ENCODE measurements at regions not wholly inside any gene's neighbourhood (a gene's known extent, or its start where the extent isn't known, plus 50 kb on each side); places are given as distances from the start of the nearest gene placed in this dataset.

DNA sequence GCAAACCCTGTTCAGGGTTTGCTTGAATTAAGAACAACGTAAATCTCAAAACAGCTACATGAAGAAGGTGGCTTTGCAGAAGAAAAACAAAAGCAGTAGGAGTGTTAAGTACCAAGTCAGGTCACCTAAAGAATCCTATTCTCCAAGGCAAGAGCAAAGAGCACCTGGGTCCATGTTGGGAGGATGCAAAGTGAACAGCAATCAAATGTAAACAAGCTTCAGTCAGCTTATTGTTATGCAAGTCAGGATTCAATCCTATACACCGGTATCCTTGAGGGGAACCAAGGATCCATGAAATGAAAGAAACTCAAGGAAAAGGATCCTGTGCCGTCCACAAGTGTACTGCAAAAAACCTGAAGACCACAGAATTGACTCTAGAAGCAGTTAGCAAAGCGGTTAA lies 261.0 kb upstream of the DDX18 start:
- Histone ChIP-seq H3K79me2 (ENCODE audit: insufficient read depth, low read length) (no peaks in the 10 kb centered on the region), H3K4me1 (ENCODE audit: insufficient read depth, low read length) (no peaks in the 10 kb centered on the region), H3K9ac (ENCODE audit: low read length) (no peak overlapping the region), H3K36me3 (ENCODE audit: insufficient read depth, low read length) (no peaks in the 10 kb centered on the region), H3K4me3 (ENCODE audit: insufficient read depth, low read depth, low read length) (no peak overlapping the region), H3K4me2 (ENCODE audit: low read length) (no peak overlapping the region), H2AFZ (ENCODE audit: low read depth, low read length) (no peak overlapping the region), H3K27me3 (ENCODE audit: insufficient read depth, low read length) (no peaks in the 10 kb centered on the region), H3K9me3 (ENCODE audit: insufficient read depth, low read depth, low read length) (no peaks in the 10 kb centered on the region), H3K27ac (ENCODE audit: low read depth, low read length) (no peak overlapping the region), H4K20me1 (ENCODE audit: insufficient read depth, low read length) (no peaks in the 10 kb centered on the region)
- H3K27me3 Mint-ChIP-seq (ENCODE audit: low read depth, unreplicated experiment): peaks cover 2% of the 10 kb centered on the region
- TF ChIP-seq EZH2 (IDR thresholded peaks at IDR 0.05; ENCODE audit: insufficient read depth, low read length): no peak
- TF ChIP-seq, protein P1, sequence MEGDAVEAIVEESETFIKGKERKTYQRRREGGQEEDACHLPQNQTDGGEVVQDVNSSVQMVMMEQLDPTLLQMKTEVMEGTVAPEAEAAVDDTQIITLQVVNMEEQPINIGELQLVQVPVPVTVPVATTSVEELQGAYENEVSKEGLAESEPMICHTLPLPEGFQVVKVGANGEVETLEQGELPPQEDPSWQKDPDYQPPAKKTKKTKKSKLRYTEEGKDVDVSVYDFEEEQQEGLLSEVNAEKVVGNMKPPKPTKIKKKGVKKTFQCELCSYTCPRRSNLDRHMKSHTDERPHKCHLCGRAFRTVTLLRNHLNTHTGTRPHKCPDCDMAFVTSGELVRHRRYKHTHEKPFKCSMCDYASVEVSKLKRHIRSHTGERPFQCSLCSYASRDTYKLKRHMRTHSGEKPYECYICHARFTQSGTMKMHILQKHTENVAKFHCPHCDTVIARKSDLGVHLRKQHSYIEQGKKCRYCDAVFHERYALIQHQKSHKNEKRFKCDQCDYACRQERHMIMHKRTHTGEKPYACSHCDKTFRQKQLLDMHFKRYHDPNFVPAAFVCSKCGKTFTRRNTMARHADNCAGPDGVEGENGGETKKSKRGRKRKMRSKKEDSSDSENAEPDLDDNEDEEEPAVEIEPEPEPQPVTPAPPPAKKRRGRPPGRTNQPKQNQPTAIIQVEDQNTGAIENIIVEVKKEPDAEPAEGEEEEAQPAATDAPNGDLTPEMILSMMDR (IDR thresholded peaks at IDR 0.05; ENCODE audit: insufficient read depth, low read depth, low read length): no peak
- FAIRE-seq (no peak), DNase-seq (ENCODE audit: low read depth) (no peak)
- H3K36me3 Mint-ChIP-seq (ENCODE audit: low read depth, unreplicated experiment): no peaks in the 10 kb centered on the region
- no peaks in the 10 kb centered on the region for H3K9me3 Mint-ChIP-seq (ENCODE audit: unreplicated experiment)
- peaks cover 1% of the 10 kb centered on the region for H3K4me1 Mint-ChIP-seq (ENCODE audit: low read depth, unreplicated experiment)
- H3K4me3 Mint-ChIP-seq (ENCODE audit: unreplicated experiment): no peak overlapping the region
- no peak overlapping the region for H3K27ac Mint-ChIP-seq (ENCODE audit: unreplicated experiment)

DNA sequence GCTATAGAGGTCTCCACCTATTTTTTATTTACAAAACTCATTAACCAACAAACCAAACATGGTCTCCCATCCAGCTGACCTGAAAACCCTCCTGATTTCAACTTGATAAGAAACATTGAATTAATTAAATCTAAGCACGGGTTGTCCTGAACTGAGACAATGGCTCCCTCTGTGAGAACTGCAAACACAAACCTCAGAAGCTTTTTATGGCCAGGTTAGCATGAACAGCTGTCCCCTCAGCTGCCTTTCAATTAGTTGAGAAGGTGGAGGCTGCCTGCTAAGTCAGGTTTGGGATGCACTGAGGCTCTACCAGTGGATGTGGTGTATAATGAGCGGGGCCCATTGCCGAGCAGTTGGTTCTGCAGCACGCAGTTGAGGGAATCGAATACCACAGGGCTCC lies 258.5 kb upstream of the DDX18 start:
- H3K36me3 Mint-ChIP-seq (ENCODE audit: low read depth, unreplicated experiment): no peaks in the 10 kb centered on the region
- H3K9ac ChIP-seq (ENCODE audit: low read length): no peak overlapping the region
- no peaks in the 10 kb centered on the region for H4K20me1 ChIP-seq (ENCODE audit: insufficient read depth, low read length)
- DNase-seq (ENCODE audit: low read depth) (no peak), FAIRE-seq (no peak)
- H3K79me2 ChIP-seq (ENCODE audit: insufficient read depth, low read length): no peaks in the 10 kb centered on the region
- H3K27ac ChIP-seq (ENCODE audit: low read depth, low read length): no peak overlapping the region
- H3K27me3 ChIP-seq (ENCODE audit: insufficient read depth, low read length): no peaks in the 10 kb centered on the region
- no peak overlapping the region for H3K4me3 Mint-ChIP-seq (ENCODE audit: unreplicated experiment)
- H3K4me2 ChIP-seq (ENCODE audit: low read length): no peak overlapping the region
- no peak overlapping the region for H3K4me3 ChIP-seq (ENCODE audit: insufficient read depth, low read depth, low read length)
- H3K4me1 Mint-ChIP-seq (ENCODE audit: low read depth, unreplicated experiment): peaks cover 1% of the 10 kb centered on the region
- no peaks in the 10 kb centered on the region for H3K9me3 ChIP-seq (ENCODE audit: insufficient read depth, low read depth, low read length)
- H3K27ac Mint-ChIP-seq (ENCODE audit: unreplicated experiment): no peak overlapping the region
- no peaks in the 10 kb centered on the region for H3K36me3 ChIP-seq (ENCODE audit: insufficient read depth, low read length)
- H3K9me3 Mint-ChIP-seq (ENCODE audit: unreplicated experiment): no peaks in the 10 kb centered on the region
- H3K27me3 Mint-ChIP-seq (ENCODE audit: low read depth, unreplicated experiment): peaks cover 4% of the 10 kb centered on the region
- H3K4me1 ChIP-seq (ENCODE audit: insufficient read depth, low read length): no peaks in the 10 kb centered on the region
- no peak overlapping the region for H2AFZ ChIP-seq (ENCODE audit: low read depth, low read length)
- TF ChIP-seq, protein P1 (IDR thresholded peaks at IDR 0.05; ENCODE audit: insufficient read depth, low read depth, low read length): no peak
- TF ChIP-seq EZH2 (IDR thresholded peaks at IDR 0.05; ENCODE audit: insufficient read depth, low read length): no peak

DNA sequence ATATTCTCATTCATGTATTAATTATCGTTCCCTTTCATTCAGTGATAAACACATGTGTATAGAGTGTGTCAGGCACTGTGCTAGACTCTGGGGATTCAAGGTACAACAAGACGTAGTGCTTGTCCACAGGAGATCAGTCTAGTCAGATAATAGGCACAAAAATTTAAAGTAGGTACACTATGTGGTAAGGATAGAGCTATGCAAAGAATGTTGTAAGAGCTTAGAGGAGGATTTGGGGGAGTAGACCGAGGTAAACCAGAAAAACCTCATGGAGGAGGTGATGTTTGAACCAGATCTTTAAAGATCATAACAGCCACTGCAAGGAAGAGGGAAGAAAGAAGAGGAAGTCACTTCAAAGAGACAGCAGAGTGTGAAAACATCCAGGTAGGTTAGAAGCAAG lies 256.9 kb upstream of the DDX18 start:
- H3K9me3 Mint-ChIP-seq (ENCODE audit: unreplicated experiment): no peaks in the 10 kb centered on the region
- Histone ChIP-seq H3K4me2 (ENCODE audit: low read length) (no peak overlapping the region), H4K20me1 (ENCODE audit: insufficient read depth, low read length) (no peaks in the 10 kb centered on the region), H3K27ac (ENCODE audit: low read depth, low read length) (no peak overlapping the region), H3K9ac (ENCODE audit: low read length) (no peak overlapping the region), H3K79me2 (ENCODE audit: insufficient read depth, low read length) (no peaks in the 10 kb centered on the region), H3K4me1 (ENCODE audit: insufficient read depth, low read length) (no peaks in the 10 kb centered on the region), H3K36me3 (ENCODE audit: insufficient read depth, low read length) (no peaks in the 10 kb centered on the region), H3K9me3 (ENCODE audit: insufficient read depth, low read depth, low read length) (no peaks in the 10 kb centered on the region), H2AFZ (ENCODE audit: low read depth, low read length) (no peak overlapping the region), H3K4me3 (ENCODE audit: insufficient read depth, low read depth, low read length) (no peak overlapping the region), H3K27me3 (ENCODE audit: insufficient read depth, low read length) (no peaks in the 10 kb centered on the region)
- FAIRE-seq (no peak), DNase-seq (ENCODE audit: low read depth) (no peak)
- TF ChIP-seq, protein P1 (IDR thresholded peaks at IDR 0.05; ENCODE audit: insufficient read depth, low read depth, low read length): no peak
- TF ChIP-seq EZH2 (IDR thresholded peaks at IDR 0.05; ENCODE audit: insufficient read depth, low read length): no peak
- no peaks in the 10 kb centered on the region for H3K36me3 Mint-ChIP-seq (ENCODE audit: low read depth, unreplicated experiment)
- H3K4me3 Mint-ChIP-seq (ENCODE audit: unreplicated experiment): no peak overlapping the region
- H3K4me1 Mint-ChIP-seq (ENCODE audit: low read depth, unreplicated experiment): no peaks in the 10 kb centered on the region
- no peak overlapping the region for H3K27ac Mint-ChIP-seq (ENCODE audit: unreplicated experiment)
- peaks cover 4% of the 10 kb centered on the region for H3K27me3 Mint-ChIP-seq (ENCODE audit: low read depth, unreplicated experiment)
